Fibroblast of mammary gland (primary cell): ENCODE measurements at regions not wholly inside any gene's neighbourhood (a gene's known extent, or its start where the extent isn't known, plus 50 kb on each side); places are given as distances from the start of the nearest gene placed in this dataset.

Experiments used
- DNase-seq: peaks from one replicate; pipeline ENCODE4 v3.0.0-alpha.2; 2010; ENCODE audit warnings: low read depth
- H3K4me3 ChIP-seq: 2 replicates; pipeline ENCODE4 v1.5.1; 2011; ENCODE audit warnings: low read depth, mild to moderate bottlenecking, low read length, moderate library complexity; ENCODE audit not compliant: control insufficient read depth
- CTCF ChIP-seq: conservative IDR thresholded peaks from 2 replicates; pipeline ENCODE4 v1.5.1; 2011; ENCODE audit warnings: low read depth, low read length, inconsistent platforms; ENCODE audit not compliant: control insufficient read depth, insufficient read depth

- TF ChIP-seq CTCF = no peak
- no peak overlapping the region for H3K4me3 ChIP-seq
- no peak for DNase-seq
Observed at GRCh38 chr2:607172-607571, 70.0 kb downstream of the TMEM18 start.

GRCh38 chr2:605674-606608 is 71.3 kb downstream of the TMEM18 start:
- TF ChIP-seq CTCF = no peak
- no peak for DNase-seq
- H3K4me3 ChIP-seq = no peak overlapping the region

- DNase-seq = no peak
- TF ChIP-seq CTCF = no peak
Observed at GRCh38 chr2:604854-605524, 72.2 kb downstream of the TMEM18 start.

GRCh38 chr2:604385-604784 is 72.8 kb downstream of the TMEM18 start:
- DNase-seq = no peak
- TF ChIP-seq CTCF = no peak
- no peak overlapping the region for H3K4me3 ChIP-seq

More at GRCh38 chr2:604854-605524, 72.2 kb downstream of the TMEM18 start:
- H3K4me3 ChIP-seq = no peak overlapping the region

GRCh38 chr2:603869-604268 is 73.3 kb downstream of the TMEM18 start:
- H3K4me3 ChIP-seq = no peak overlapping the region
- DNase-seq = no peak
- TF ChIP-seq CTCF = no peak

- DNase-seq = no peak
- no peak overlapping the region for H3K4me3 ChIP-seq
- no peak for TF ChIP-seq CTCF
Observed at GRCh38 chr2:603427-603826, 73.8 kb downstream of the TMEM18 start.
